ENCODE measurements at regions not wholly inside any gene's neighbourhood (a gene's known extent, or its start where the extent isn't known, plus 50 kb on each side); places are given as distances from the start of the nearest gene placed in this dataset.

- TF ChIP-seq CTCF (conservative IDR thresholded peaks at IDR 0.05 in 1 of 2, IDR thresholded peaks at IDR 0.05 in 1 of 2; ENCODE audit: extremely low read depth in 1 of 2, insufficient read depth in 1 of 2, low read depth in 1 of 2, low read length in 2 of 2) (no peak), EZH2 (IDR thresholded peaks at IDR 0.05; ENCODE audit: borderline replicate concordance, low read length) (no peak)
Observed at GRCh38 chr19:27846944-27847343, 1366.0 kb downstream of the UQCRFS1 start.

Measured in mammary epithelial cell (primary cell).